Tibial nerve (tissue), 4 donors: ENCODE measurements at regions not wholly inside any gene's neighbourhood (a gene's known extent, or its start where the extent isn't known, plus 50 kb on each side); places are given as distances from the start of the nearest gene placed in this dataset.

Experiments used
- DNase-seq, 2 donors: peaks; one replicate each; pipeline ENCODE4 v3.0.0-alpha.2; 2019; ENCODE audit warnings: low spot score in 2 of 2
- H3K27ac ChIP-seq, 4 donors: fragments of 200-600 bp; sonication (generic) in 3 of 4; one replicate each; pipeline ENCODE4 v1.5.1; 2017 to 2019; ENCODE audit warnings: mild to moderate bottlenecking in 1 of 4
- H3K27me3 ChIP-seq, 2 donors: fragments of 200-600 bp; sonication (generic) in 1 of 2; one replicate each; pipeline versions ENCODE4 v1.5.1 to v1.6.0; 2017 to 2019
- H3K36me3 ChIP-seq, 3 donors: fragments of 200-600 bp; sonication (generic); one replicate each; pipeline ENCODE4 v1.5.1; 2018 to 2019
- H3K4me1 ChIP-seq, 4 donors: fragments of 200-600 bp; sonication (generic) in 3 of 4; one replicate each; pipeline ENCODE4 v1.5.1; 2017 to 2019
- H3K4me3 ChIP-seq, 4 donors: fragments of 200-600 bp; sonication (generic) in 3 of 4; one replicate each; pipeline ENCODE4 v1.5.1; 2017 to 2019; ENCODE audit warnings: mild to moderate bottlenecking in 1 of 4, moderate library complexity in 1 of 4
- H3K9me3 ChIP-seq, 4 donors: fragments of 200-600 bp; sonication (generic) in 3 of 4; one replicate each; pipeline ENCODE4 v1.5.1; 2017 to 2019
- CTCF ChIP-seq, 5 experiments: fragments of 200-600 bp in 3 of 5; fragments of 450-650 bp in 2 of 5; sonication (generic) in 3 of 5; IDR thresholded peaks; one replicate each; pipeline ENCODE4 v1.5.1; 2016 to 2019; ENCODE audit warnings: antibody characterized with exemption in 5 of 5, mild to moderate bottlenecking in 3 of 5, moderate library complexity in 2 of 5
- EP300 ChIP-seq, 2 donors: sonication (generic); formaldehyde crosslinking; IDR thresholded peaks; one replicate each; pipeline ENCODE4 v1.6.1; 2017; ENCODE audit warnings: antibody characterized with exemption in 2 of 2, mild to moderate bottlenecking in 1 of 2
- POLR2A ChIP-seq, 2 donors: fragments of 450-650 bp; IDR thresholded peaks; one replicate each; pipeline ENCODE4 v1.6.1; 2017; ENCODE audit warnings: antibody characterized with exemption in 2 of 2, mild to moderate bottlenecking in 2 of 2, moderate library complexity in 2 of 2
- WGBS, 2 donors: methylation state at CpG; one replicate each; pipeline ENCODE4 v1.1.5; 2018; 5-methylcytosine and 5-hydroxymethylcytosine counted together

- H3K9me3 ChIP-seq, result no peaks in the 10 kb centered on the region
- no peak for DNase-seq
- no peak overlapping the region for H3K4me3 ChIP-seq
- H3K27me3 ChIP-seq, result no peaks in the 10 kb centered on the region
- no peak overlapping the region for H3K27ac ChIP-seq
- TF ChIP-seq CTCF (IDR thresholded peaks at IDR 0.05), result no peak
- no peak for TF ChIP-seq EP300 (IDR thresholded peaks at IDR 0.05)
- TF ChIP-seq POLR2A (IDR thresholded peaks at IDR 0.05), result no peak
- peaks cover 0 to 8% (median 0%) of the 10 kb centered on the region in 4 donors for H3K4me1 ChIP-seq
- no peaks in the 10 kb centered on the region for H3K36me3 ChIP-seq
Measured at GRCh38 chr2:145807968-145808367, 1288.0 kb upstream of the ZEB2 start.

GRCh38 chr2:145807554-145807953 is 1287.6 kb upstream of the ZEB2 start:
- peaks cover 0 to 8% (median 0%) of the 10 kb centered on the region in 4 donors for H3K4me1 ChIP-seq
- H3K27ac ChIP-seq, result no peak overlapping the region
- H3K27me3 ChIP-seq, result no peaks in the 10 kb centered on the region
- TF ChIP-seq CTCF (IDR thresholded peaks at IDR 0.05) (no peak), EP300 (IDR thresholded peaks at IDR 0.05) (no peak), POLR2A (IDR thresholded peaks at IDR 0.05) (no peak)
- no peak overlapping the region for H3K4me3 ChIP-seq
- DNase-seq, result no peak
- no peaks in the 10 kb centered on the region for H3K9me3 ChIP-seq
- WGBS, 2 donors, result 95 to 96% methylated on average over 3 of the region's 3 CpGs
- H3K36me3 ChIP-seq, result no peaks in the 10 kb centered on the region

- Histone ChIP-seq H3K4me1 (peaks cover 0 to 5% (median 0%) of the 10 kb centered on the region in 4 donors), H3K27ac (no peak overlapping the region), H3K36me3 (no peaks in the 10 kb centered on the region), H3K4me3 (no peak overlapping the region), H3K9me3 (no peaks in the 10 kb centered on the region), H3K27me3 (no peaks in the 10 kb centered on the region)
- no peak for DNase-seq
- no peak for TF ChIP-seq EP300 (IDR thresholded peaks at IDR 0.05)
- TF ChIP-seq POLR2A (IDR thresholded peaks at IDR 0.05), result no peak
Measured at GRCh38 chr2:145806546-145806945, 1286.6 kb upstream of the ZEB2 start.

- Histone ChIP-seq H3K9me3 (no peaks in the 10 kb centered on the region), H3K4me3 (no peak overlapping the region), H3K27me3 (no peaks in the 10 kb centered on the region), H3K4me1 (no peaks in the 10 kb centered on the region), H3K36me3 (no peaks in the 10 kb centered on the region), H3K27ac (no peak overlapping the region)
- 78 to 82% methylated on average over 1 of the region's 1 CpG for WGBS, 2 donors
- DNase-seq, result no peak
- TF ChIP-seq POLR2A (IDR thresholded peaks at IDR 0.05) (no peak), CTCF (IDR thresholded peaks at IDR 0.05) (no peak)
Measured at GRCh38 chr2:145802133-145802532, 1282.2 kb upstream of the ZEB2 start.

- Histone ChIP-seq H3K9me3 (no peaks in the 10 kb centered on the region), H3K27ac (no peak overlapping the region), H3K4me3 (no peak overlapping the region), H3K27me3 (no peaks in the 10 kb centered on the region), H3K36me3 (no peaks in the 10 kb centered on the region), H3K4me1 (no peaks in the 10 kb centered on the region)
- 95 to 96% methylated on average over 1 of the region's 1 CpG for WGBS, 2 donors
- TF ChIP-seq EP300 (IDR thresholded peaks at IDR 0.05) (no peak), CTCF (IDR thresholded peaks at IDR 0.05) (no peak), POLR2A (IDR thresholded peaks at IDR 0.05) (no peak)
- no peak for DNase-seq
Measured at GRCh38 chr2:145801210-145801609, 1281.3 kb upstream of the ZEB2 start.
